HL-60 (cell line): ENCODE measurements at regions not wholly inside any gene's neighbourhood (a gene's known extent, or its start where the extent isn't known, plus 50 kb on each side); places are given as distances from the start of the nearest gene placed in this dataset.

Experiments used
- DNase-seq, 2 experiments: peaks; one replicate each; pipeline ENCODE4 v3.0.0-alpha.2; 2010 to 2020; ENCODE audit warnings: low read depth in 1 of 2, low spot score in 1 of 2
- H3K27ac ChIP-seq: fragments of 250-450 bp; sonication (Bioruptor Pico); replicated peaks from 2 replicates; pipeline ENCODE4 v1.5.1; 2020; ENCODE audit warnings: mild to moderate bottlenecking, moderate library complexity
- H3K27me3 ChIP-seq: fragments of 250-450 bp; sonication (Bioruptor Pico); 2 replicates; pipeline ENCODE4 v1.5.1; 2021; ENCODE audit warnings: mild to moderate bottlenecking, moderate library complexity; ENCODE audit not compliant: insufficient read depth, poor library complexity, severe bottlenecking
- H3K4me3 ChIP-seq: replicated peaks from 2 replicates; pipeline ENCODE4 v1.5.1; 2011; ENCODE audit warnings: mild to moderate bottlenecking, control low read depth, low read length; ENCODE audit not compliant: insufficient read depth
- CTCF ChIP-seq: IDR thresholded peaks from one replicate; pipeline ENCODE4 v1.5.1; 2011; ENCODE audit warnings: low read length, control low read depth, inconsistent platforms; ENCODE audit not compliant: insufficient read depth
- GABPA ChIP-seq: IDR thresholded peaks from 2 replicates; pipeline ENCODE4 v1.6.1; 2012; ENCODE audit warnings: low read depth
- POLR2AphosphoS5 ChIP-seq: IDR thresholded peaks from 2 replicates; pipeline ENCODE4 v1.6.1; 2012; ENCODE audit warnings: low read depth
- REST ChIP-seq: IDR thresholded peaks from 2 replicates; pipeline ENCODE4 v1.6.1; 2012; ENCODE audit warnings: low read depth; ENCODE audit not compliant: insufficient replicate concordance
- SPI1 ChIP-seq: IDR thresholded peaks from 2 replicates; pipeline ENCODE4 v1.6.1; 2012; ENCODE audit warnings: low read depth, mild to moderate bottlenecking, borderline replicate concordance

GRCh38 chr1:101312147-101312546, 75.3 kb downstream of the S1PR1 start:
- TF ChIP-seq CTCF (no peak), GABPA (no peak), REST (no peak), SPI1 (no peak), POLR2AphosphoS5 (no peak)
- no peak overlapping the region for H3K4me3 ChIP-seq
- H3K27ac ChIP-seq: no peak overlapping the region
- no peaks in the 10 kb centered on the region for H3K27me3 ChIP-seq
- DNase-seq: no peak

GRCh38 chr1:101313356-101313755, 76.5 kb downstream of the S1PR1 start:
- Histone ChIP-seq H3K4me3 (no peak overlapping the region), H3K27me3 (no peaks in the 10 kb centered on the region), H3K27ac (no peak overlapping the region)
- no peak for DNase-seq
- TF ChIP-seq CTCF: no peak

GRCh38 chr1:101314244-101314643, 77.4 kb downstream of the S1PR1 start:
- TF ChIP-seq GABPA: no peak
- no peak for TF ChIP-seq SPI1
- no peak for TF ChIP-seq POLR2AphosphoS5
- no peak for TF ChIP-seq CTCF
- TF ChIP-seq REST: no peak
- no peak overlapping the region for H3K4me3 ChIP-seq
- H3K27me3 ChIP-seq: no peaks in the 10 kb centered on the region
- H3K27ac ChIP-seq: no peak overlapping the region
- DNase-seq: no peak

- Histone ChIP-seq H3K27me3 (no peaks in the 10 kb centered on the region), H3K4me3 (no peak overlapping the region), H3K27ac (no peak overlapping the region)
- DNase-seq: no peak
- no peak for TF ChIP-seq CTCF
- no peak for TF ChIP-seq POLR2AphosphoS5
- no peak for TF ChIP-seq REST
- no peak for TF ChIP-seq GABPA
- TF ChIP-seq SPI1: no peak
Observed at GRCh38 chr1:101316256-101316655, 79.4 kb downstream of the S1PR1 start.
